Skin of body (tissue), 1 donor: ENCODE measurements at regions not wholly inside any gene's neighbourhood (a gene's known extent, or its start where the extent isn't known, plus 50 kb on each side); places are given as distances from the start of the nearest gene placed in this dataset.

Experiments used
- DNase-seq: peaks from one replicate; lab custom pipeline; 2025; lab: John Stamatoyannopoulos, UW

GRCh38 chr10:44618910-44619309, 234.0 kb upstream of the CXCL12 start:
- no peak for DNase-seq

GRCh38 chr10:44619521-44619920, 234.6 kb upstream of the CXCL12 start:
- DNase-seq = peak; percentile 38

- no peak for DNase-seq
Observed at GRCh38 chr10:44619975-44620374, 235.1 kb upstream of the CXCL12 start.

GRCh38 chr10:44627591-44628354, 242.9 kb upstream of the CXCL12 start:
- peak; percentile 13 for DNase-seq

- DNase-seq = peak; percentile 12
Observed at GRCh38 chr10:44628921-44629320, 244.0 kb upstream of the CXCL12 start.

- no peak for DNase-seq
Observed at GRCh38 chr10:44635176-44635575, 250.3 kb upstream of the CXCL12 start.

GRCh38 chr10:44636625-44637024, 251.7 kb upstream of the CXCL12 start:
- DNase-seq = no peak

- DNase-seq = no peak
Observed at GRCh38 chr10:44640429-44640828, 255.5 kb upstream of the CXCL12 start.

GRCh38 chr10:44647473-44647872, 262.6 kb upstream of the CXCL12 start:
- no peak for DNase-seq

GRCh38 chr10:44647877-44648542, 263.1 kb upstream of the CXCL12 start:
- DNase-seq = peak; percentile 48

- DNase-seq = peak; percentile 73
Observed at GRCh38 chr10:44650691-44651661, 260.2 kb upstream of the TMEM72 start.

- peak; percentile 11 for DNase-seq
Observed at GRCh38 chr10:44651834-44652233, 259.3 kb upstream of the TMEM72 start.

GRCh38 chr10:44659320-44659719, 251.8 kb upstream of the TMEM72 start:
- peak; percentile 68 for DNase-seq

GRCh38 chr10:44660271-44660670, 250.9 kb upstream of the TMEM72 start:
- DNase-seq = no peak

GRCh38 chr10:44662051-44662450, 249.1 kb upstream of the TMEM72 start:
- DNase-seq = peak; percentile 51

- no peak for DNase-seq
Observed at GRCh38 chr10:44668336-44668735, 242.8 kb upstream of the TMEM72 start.

- no peak for DNase-seq
Observed at GRCh38 chr10:44671319-44671718, 239.8 kb upstream of the TMEM72 start.

GRCh38 chr10:44673245-44673983, 237.7 kb upstream of the TMEM72 start:
- DNase-seq = no peak

- peak; percentile 26 for DNase-seq
Observed at GRCh38 chr10:44674536-44675386, 236.4 kb upstream of the TMEM72 start.

GRCh38 chr10:44675387-44675874, 235.7 kb upstream of the TMEM72 start:
- no peak for DNase-seq
